GM23248 (cell line): ENCODE measurements at regions not wholly inside any gene's neighbourhood (a gene's known extent, or its start where the extent isn't known, plus 50 kb on each side); places are given as distances from the start of the nearest gene placed in this dataset.

Source experiments
- EZH2 ChIP-seq: fragments of 200-600 bp; sonication (generic); IDR thresholded peaks from 2 replicates; pipeline ENCODE4 v1.6.1; 2018; ENCODE audit warnings: antibody characterized with exemption, mild to moderate bottlenecking; ENCODE audit not compliant: insufficient read depth, poor library complexity, severe bottlenecking
- EZH2phosphoT487 ChIP-seq: fragments of 200-600 bp; sonication (generic); IDR thresholded peaks from 2 replicates; pipeline ENCODE4 v1.6.1; 2018; ENCODE audit warnings: antibody characterized with exemption, moderate library complexity, mild to moderate bottlenecking, low read depth; ENCODE audit not compliant: insufficient read depth

DNA sequence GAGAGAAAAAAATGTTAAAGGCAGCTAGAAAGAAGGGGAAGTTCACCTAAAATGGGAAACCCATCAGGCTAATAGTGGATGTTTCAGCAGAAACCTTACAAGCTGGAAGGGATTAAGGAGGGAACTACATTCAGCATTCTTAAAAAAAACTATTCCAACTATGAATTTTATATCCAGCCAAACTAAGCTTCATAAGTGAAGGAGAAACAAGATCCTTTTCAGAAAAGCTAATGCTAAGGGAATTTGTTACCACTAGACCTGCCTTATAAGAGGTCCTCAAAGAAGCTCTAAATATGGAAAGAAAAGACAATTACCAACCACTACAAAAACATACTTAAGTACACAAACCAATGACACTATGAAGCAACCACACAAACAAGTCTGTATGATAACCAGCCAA, 59.2 kb upstream of the SLC35F1 start:
- TF ChIP-seq EZH2phosphoT487 (no peak), EZH2 (no peak)
